Endothelial cell of umbilical vein (primary cell): ENCODE measurements at regions not wholly inside any gene's neighbourhood (a gene's known extent, or its start where the extent isn't known, plus 50 kb on each side); places are given as distances from the start of the nearest gene placed in this dataset.

Experiments
- CTCF ChIP-seq, 2 donors: IDR thresholded peaks; 1 replicate in 1 of 2; 2 replicates in 1 of 2; pipeline ENCODE4 v1.5.1; 2011; ENCODE audit warnings: low read length in 2 of 2, mild to moderate bottlenecking in 2 of 2, moderate library complexity in 2 of 2, control low read depth in 1 of 2, inconsistent platforms in 1 of 2, low read depth in 1 of 2; ENCODE audit not compliant: insufficient read depth in 1 of 2; ENCODE audit errors: extremely low read depth in 1 of 2
- EZH2 ChIP-seq: IDR thresholded peaks from 2 replicates; pipeline ENCODE4 v1.6.1; 2012; ENCODE audit warnings: borderline replicate concordance, low read depth, mild to moderate bottlenecking, moderate library complexity, low read length, inconsistent platforms; ENCODE audit not compliant: severe bottlenecking
- POLR2A ChIP-seq: IDR thresholded peaks from 2 replicates; pipeline ENCODE4 v1.6.1; 2012; ENCODE audit warnings: low read depth, mild to moderate bottlenecking, control low read depth, low read length
- POLR2AphosphoS5 ChIP-seq: IDR thresholded peaks from 2 replicates; pipeline ENCODE4 v1.6.1; 2012; ENCODE audit warnings: low read depth, mild to moderate bottlenecking, control low read depth, low read length, moderate library complexity; ENCODE audit not compliant: insufficient read depth

- TF ChIP-seq CTCF (IDR thresholded peaks at IDR 0.05; ENCODE audit: extremely low read depth in 1 of 2, insufficient read depth in 1 of 2, low read depth in 1 of 2, low read length in 2 of 2) (no peak), POLR2A (no peak), POLR2AphosphoS5 (no peak), EZH2 (no peak)
Measured at GRCh38 chr10:124180947-124181549, 87.7 kb upstream of the CHST15 start.
